ENCODE measurements at regions not wholly inside any gene's neighbourhood (a gene's known extent, or its start where the extent isn't known, plus 50 kb on each side); places are given as distances from the start of the nearest gene placed in this dataset.
"Not testable (repeated sequence)": the region's sequence is repeated elsewhere in the genome, so short reads cannot be mapped to it uniquely, and the experiment has no call there.

DNA sequence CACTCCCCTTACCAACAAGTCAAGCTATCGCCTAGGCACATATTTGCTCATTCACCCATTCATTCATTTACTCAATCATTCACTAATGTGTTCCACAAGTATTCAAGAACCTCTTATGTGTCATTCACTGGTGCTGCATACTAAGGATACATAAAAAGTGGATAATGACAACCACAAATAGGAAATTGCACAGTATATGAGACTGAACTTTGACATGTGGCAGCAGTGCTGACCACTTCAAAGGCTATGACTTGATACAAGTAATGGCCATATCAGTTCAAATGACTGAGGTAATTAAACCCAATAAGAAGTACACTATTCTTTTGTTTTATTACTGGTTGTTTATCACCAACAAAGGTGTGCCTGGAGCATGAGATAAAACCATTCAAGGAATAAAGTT is 282.5 kb downstream of the KLHL13 start:
- Histone ChIP-seq H2BK12ac (ENCODE audit: insufficient read length, low read depth, low read length) (no peak overlapping the region), H3K18ac (ENCODE audit: insufficient read length, low read depth, low read length) (no peak overlapping the region), H4K91ac (ENCODE audit: insufficient read length, low read depth, low read length) (no peak overlapping the region), H3K4ac (ENCODE audit: low read depth, low read length) (no peak overlapping the region), H2BK15ac (ENCODE audit: low read depth, low read length) (no peak overlapping the region), H2BK20ac (ENCODE audit: low read depth, low read length, poor library complexity, severe bottlenecking) (no peak overlapping the region), H4K8ac (replicated peaks; ENCODE audit: insufficient read length, low read depth, low read length) (no peak overlapping the region), H3K79me1 (ENCODE audit: insufficient read depth, low read depth, low read length, poor library complexity, severe bottlenecking) (no peaks in the 10 kb centered on the region), H4K5ac (ENCODE audit: insufficient read length, low read depth, low read length) (no peak overlapping the region), H3K4me1 (ENCODE audit: insufficient read depth, low read length) (no peaks in the 10 kb centered on the region), H3K23ac (ENCODE audit: insufficient read length, low read depth, low read length) (no peak overlapping the region), H3K23me2 (ENCODE audit: insufficient read length, low read depth, low read length, poor library complexity, severe bottlenecking) (no peaks in the 10 kb centered on the region), H3K9ac (ENCODE audit: extremely low read depth, insufficient read length, low read length) (no peak overlapping the region), H2AFZ (ENCODE audit: low read length) (no peak overlapping the region), H3K79me2 (ENCODE audit: insufficient read depth, low read length) (no peaks in the 10 kb centered on the region), H3K14ac (ENCODE audit: insufficient read depth, low read length) (no peak overlapping the region), H3T11ph (ENCODE audit: low read length) (no peak overlapping the region), H3K27ac (ENCODE audit: insufficient read length, low read depth, low read length) (no peak overlapping the region), H3K56ac (ENCODE audit: insufficient read length, low read depth, low read length) (no peak overlapping the region), H4K20me1 (ENCODE audit: control insufficient read depth, insufficient read depth, insufficient read length) (no peaks in the 10 kb centered on the region), H2BK120ac (ENCODE audit: low read depth, low read length, poor library complexity, severe bottlenecking) (no peak overlapping the region), H2BK5ac (ENCODE audit: insufficient read length, low read length) (no peak overlapping the region), H3K4me2 (ENCODE audit: insufficient read depth, insufficient read length, low read length) (no peak overlapping the region), H3K9me3 (ENCODE audit: control insufficient read depth, low read depth, low read length) (peaks cover 31% of the 10 kb centered on the region), H3K27me3 (ENCODE audit: insufficient read depth, low read length) (no peaks in the 10 kb centered on the region), H2AK5ac (ENCODE audit: insufficient read length, low read length) (no peak overlapping the region)
- H3K27me3 Mint-ChIP-seq (ENCODE audit: low read depth) = no peaks in the 10 kb centered on the region
- TF ChIP-seq, protein P1, sequence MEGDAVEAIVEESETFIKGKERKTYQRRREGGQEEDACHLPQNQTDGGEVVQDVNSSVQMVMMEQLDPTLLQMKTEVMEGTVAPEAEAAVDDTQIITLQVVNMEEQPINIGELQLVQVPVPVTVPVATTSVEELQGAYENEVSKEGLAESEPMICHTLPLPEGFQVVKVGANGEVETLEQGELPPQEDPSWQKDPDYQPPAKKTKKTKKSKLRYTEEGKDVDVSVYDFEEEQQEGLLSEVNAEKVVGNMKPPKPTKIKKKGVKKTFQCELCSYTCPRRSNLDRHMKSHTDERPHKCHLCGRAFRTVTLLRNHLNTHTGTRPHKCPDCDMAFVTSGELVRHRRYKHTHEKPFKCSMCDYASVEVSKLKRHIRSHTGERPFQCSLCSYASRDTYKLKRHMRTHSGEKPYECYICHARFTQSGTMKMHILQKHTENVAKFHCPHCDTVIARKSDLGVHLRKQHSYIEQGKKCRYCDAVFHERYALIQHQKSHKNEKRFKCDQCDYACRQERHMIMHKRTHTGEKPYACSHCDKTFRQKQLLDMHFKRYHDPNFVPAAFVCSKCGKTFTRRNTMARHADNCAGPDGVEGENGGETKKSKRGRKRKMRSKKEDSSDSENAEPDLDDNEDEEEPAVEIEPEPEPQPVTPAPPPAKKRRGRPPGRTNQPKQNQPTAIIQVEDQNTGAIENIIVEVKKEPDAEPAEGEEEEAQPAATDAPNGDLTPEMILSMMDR (conservative IDR thresholded peaks at IDR 0.05) = no peak
- H3K36me3 Mint-ChIP-seq (ENCODE audit: insufficient read depth in 1 of 3, low read depth in 3 of 3) = peaks cover 5 to 10% (median 9%) of the 10 kb centered on the region in 3 experiments
- H3K4me1 Mint-ChIP-seq = no peaks in the 10 kb centered on the region
- H3K27ac Mint-ChIP-seq = no peak overlapping the region
- DNase-seq = no peak
- H3K4me3 Mint-ChIP-seq = no peak overlapping the region
- peaks cover 19 to 63% of the 10 kb centered on the region in 2 experiments for H3K9me3 Mint-ChIP-seq
- no CpG with 5 or more reads among the region's 1 CpG for WGBS (ENCODE audit: extremely low coverage, insufficient read length, low lambda C conversion rate)

DNA sequence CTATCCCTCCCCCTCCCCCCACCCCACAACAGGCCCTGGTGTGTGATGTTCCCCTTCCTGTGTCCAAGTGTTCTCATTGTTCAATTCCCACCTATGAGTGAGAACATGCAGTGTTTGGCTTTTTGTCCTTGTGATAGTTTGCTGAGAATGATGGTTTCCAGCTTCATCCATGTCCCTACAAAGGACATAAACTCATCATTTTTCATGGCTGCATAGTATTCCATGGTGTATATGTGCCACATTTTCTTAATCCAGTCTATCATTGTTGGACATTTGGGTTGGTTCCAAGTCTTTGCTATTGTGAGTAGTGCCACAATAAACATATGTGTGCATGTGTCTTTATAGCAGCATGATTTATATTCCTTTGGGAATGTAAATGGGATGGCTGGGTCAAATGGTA is 295.1 kb downstream of the KLHL13 start:
- H2AFZ ChIP-seq (ENCODE audit: low read length); H3K14ac ChIP-seq (ENCODE audit: insufficient read depth, low read length); H3K27me3 ChIP-seq (ENCODE audit: insufficient read depth, low read length); H3K9ac ChIP-seq (ENCODE audit: extremely low read depth, insufficient read length, low read length); H2AK5ac ChIP-seq (ENCODE audit: insufficient read length, low read length); H2BK12ac ChIP-seq (ENCODE audit: insufficient read length, low read depth, low read length); H3K4ac ChIP-seq (ENCODE audit: low read depth, low read length); H3K23me2 ChIP-seq (ENCODE audit: insufficient read length, low read depth, low read length, poor library complexity, severe bottlenecking); DNase-seq; H3K4me2 ChIP-seq (ENCODE audit: insufficient read depth, insufficient read length, low read length); H3K4me1 Mint-ChIP-seq; H4K20me1 ChIP-seq (ENCODE audit: control insufficient read depth, insufficient read depth, insufficient read length); H3K27me3 Mint-ChIP-seq (ENCODE audit: low read depth); H3K9me3 ChIP-seq (ENCODE audit: control insufficient read depth, low read depth, low read length); H3K36me3 Mint-ChIP-seq (ENCODE audit: insufficient read depth in 1 of 3, low read depth in 3 of 3); H2BK15ac ChIP-seq (ENCODE audit: low read depth, low read length); H4K5ac ChIP-seq (ENCODE audit: insufficient read length, low read depth, low read length); H3K27ac ChIP-seq (ENCODE audit: insufficient read length, low read depth, low read length); H3K56ac ChIP-seq (ENCODE audit: insufficient read length, low read depth, low read length); H4K91ac ChIP-seq (ENCODE audit: insufficient read length, low read depth, low read length); H3K18ac ChIP-seq (ENCODE audit: insufficient read length, low read depth, low read length); H4K8ac ChIP-seq (replicated peaks; ENCODE audit: insufficient read length, low read depth, low read length); H3K4me3 Mint-ChIP-seq; H2BK20ac ChIP-seq (ENCODE audit: low read depth, low read length, poor library complexity, severe bottlenecking); H3T11ph ChIP-seq (ENCODE audit: low read length); H3K27ac Mint-ChIP-seq; H3K79me2 ChIP-seq (ENCODE audit: insufficient read depth, low read length); H3K23ac ChIP-seq (ENCODE audit: insufficient read length, low read depth, low read length); H2BK120ac ChIP-seq (ENCODE audit: low read depth, low read length, poor library complexity, severe bottlenecking); H3K4me1 ChIP-seq (ENCODE audit: insufficient read depth, low read length); H3K79me1 ChIP-seq (ENCODE audit: insufficient read depth, low read depth, low read length, poor library complexity, severe bottlenecking); H2BK5ac ChIP-seq (ENCODE audit: insufficient read length, low read length): not testable (repeated sequence)
- peaks cover 15 to 78% of the 10 kb centered on the region in 2 experiments for H3K9me3 Mint-ChIP-seq
